Mammary epithelial cell (primary cell): ENCODE measurements at regions not wholly inside any gene's neighbourhood (a gene's known extent, or its start where the extent isn't known, plus 50 kb on each side); places are given as distances from the start of the nearest gene placed in this dataset.

Source experiments
- EZH2 ChIP-seq: IDR thresholded peaks from 2 replicates; pipeline ENCODE4 v1.6.1; 2012; ENCODE audit warnings: low read length, inconsistent platforms, borderline replicate concordance
- TF ChIP-seq, protein P1 (sequence below), 2 donors: IDR thresholded peaks in 1 of 2; conservative IDR thresholded peaks in 1 of 2; 2 replicates each; pipeline ENCODE4 v1.5.1; 2011 to 2012; ENCODE audit warnings: inconsistent platforms in 2 of 2, low read length in 2 of 2, mild to moderate bottlenecking in 2 of 2, control low read depth in 1 of 2, low read depth in 1 of 2; ENCODE audit not compliant: insufficient read depth in 1 of 2; ENCODE audit errors: extremely low read depth in 1 of 2

DNA sequence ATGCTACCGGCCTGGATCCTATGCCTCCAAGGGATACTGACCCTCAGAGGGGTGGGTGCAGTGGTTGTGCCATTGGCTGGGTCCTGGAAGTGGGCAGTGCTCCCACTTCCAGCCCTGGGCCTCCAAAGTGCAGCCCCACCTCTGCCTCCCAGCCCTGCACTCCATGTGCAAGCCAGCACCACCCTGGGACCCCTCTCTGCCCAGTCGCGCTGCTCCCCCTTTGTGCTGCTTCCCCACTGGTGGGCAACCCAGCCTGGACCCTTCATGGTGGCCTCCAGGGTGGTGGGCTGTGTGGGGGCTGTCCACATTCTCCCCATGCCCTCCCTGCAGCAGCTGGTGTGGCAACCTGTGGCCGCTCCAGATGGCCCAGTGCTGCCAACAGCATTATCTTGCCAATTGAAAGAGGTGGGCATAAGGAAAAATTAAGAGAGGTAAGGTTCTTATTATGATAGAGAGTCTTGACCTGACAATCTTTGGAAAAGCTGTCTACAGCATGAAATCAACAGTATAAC is 309.7 kb downstream of the GUCY2F start:
- TF ChIP-seq, protein P1, sequence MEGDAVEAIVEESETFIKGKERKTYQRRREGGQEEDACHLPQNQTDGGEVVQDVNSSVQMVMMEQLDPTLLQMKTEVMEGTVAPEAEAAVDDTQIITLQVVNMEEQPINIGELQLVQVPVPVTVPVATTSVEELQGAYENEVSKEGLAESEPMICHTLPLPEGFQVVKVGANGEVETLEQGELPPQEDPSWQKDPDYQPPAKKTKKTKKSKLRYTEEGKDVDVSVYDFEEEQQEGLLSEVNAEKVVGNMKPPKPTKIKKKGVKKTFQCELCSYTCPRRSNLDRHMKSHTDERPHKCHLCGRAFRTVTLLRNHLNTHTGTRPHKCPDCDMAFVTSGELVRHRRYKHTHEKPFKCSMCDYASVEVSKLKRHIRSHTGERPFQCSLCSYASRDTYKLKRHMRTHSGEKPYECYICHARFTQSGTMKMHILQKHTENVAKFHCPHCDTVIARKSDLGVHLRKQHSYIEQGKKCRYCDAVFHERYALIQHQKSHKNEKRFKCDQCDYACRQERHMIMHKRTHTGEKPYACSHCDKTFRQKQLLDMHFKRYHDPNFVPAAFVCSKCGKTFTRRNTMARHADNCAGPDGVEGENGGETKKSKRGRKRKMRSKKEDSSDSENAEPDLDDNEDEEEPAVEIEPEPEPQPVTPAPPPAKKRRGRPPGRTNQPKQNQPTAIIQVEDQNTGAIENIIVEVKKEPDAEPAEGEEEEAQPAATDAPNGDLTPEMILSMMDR (conservative IDR thresholded peaks at IDR 0.05 in 1 of 2, IDR thresholded peaks at IDR 0.05 in 1 of 2; ENCODE audit: extremely low read depth in 1 of 2, insufficient read depth in 1 of 2, low read depth in 1 of 2, low read length in 2 of 2), result no peak
- TF ChIP-seq EZH2, result no peak
